ENCODE measurements at regions not wholly inside any gene's neighbourhood (a gene's known extent, or its start where the extent isn't known, plus 50 kb on each side); places are given as distances from the start of the nearest gene placed in this dataset.

DNA sequence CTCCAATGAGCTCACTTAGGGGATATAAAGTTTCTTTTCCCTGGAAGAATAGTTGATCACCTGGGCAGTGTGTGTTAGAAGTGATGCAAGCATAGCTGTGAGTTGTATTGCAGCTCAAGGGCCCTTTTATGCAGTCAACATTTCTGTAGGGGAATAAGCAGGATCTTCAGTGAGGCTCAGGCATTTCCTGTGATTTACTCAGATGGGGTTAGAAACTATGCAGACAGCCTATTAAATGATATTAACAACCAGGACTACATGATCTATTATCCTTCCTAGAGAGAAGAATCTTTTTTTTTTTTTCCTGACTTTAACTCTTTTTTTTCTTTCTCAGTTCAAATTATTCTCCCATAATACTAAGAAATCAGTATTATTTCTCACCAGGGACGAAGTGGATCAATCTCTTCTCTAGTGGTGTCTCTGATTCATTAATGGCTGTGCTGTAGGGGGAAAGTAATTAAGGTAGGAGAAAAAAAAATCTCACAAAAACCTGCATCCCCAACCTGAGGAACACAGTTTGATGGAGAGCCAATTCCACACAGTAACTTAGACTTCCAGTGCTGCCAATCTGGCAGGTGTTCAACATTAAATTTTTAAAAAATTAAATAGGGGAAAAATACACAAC is 126.4 kb upstream of the SLC10A2 start:
- DNase-seq (ENCODE audit: low read depth): no peak
- TF ChIP-seq POLR2A (IDR thresholded peaks at IDR 0.05; ENCODE audit: extremely low read depth, insufficient read length) (no peak), MYC (IDR thresholded peaks at IDR 0.05; ENCODE audit: low read depth, low read length) (no peak)
- TF ChIP-seq, protein P1, sequence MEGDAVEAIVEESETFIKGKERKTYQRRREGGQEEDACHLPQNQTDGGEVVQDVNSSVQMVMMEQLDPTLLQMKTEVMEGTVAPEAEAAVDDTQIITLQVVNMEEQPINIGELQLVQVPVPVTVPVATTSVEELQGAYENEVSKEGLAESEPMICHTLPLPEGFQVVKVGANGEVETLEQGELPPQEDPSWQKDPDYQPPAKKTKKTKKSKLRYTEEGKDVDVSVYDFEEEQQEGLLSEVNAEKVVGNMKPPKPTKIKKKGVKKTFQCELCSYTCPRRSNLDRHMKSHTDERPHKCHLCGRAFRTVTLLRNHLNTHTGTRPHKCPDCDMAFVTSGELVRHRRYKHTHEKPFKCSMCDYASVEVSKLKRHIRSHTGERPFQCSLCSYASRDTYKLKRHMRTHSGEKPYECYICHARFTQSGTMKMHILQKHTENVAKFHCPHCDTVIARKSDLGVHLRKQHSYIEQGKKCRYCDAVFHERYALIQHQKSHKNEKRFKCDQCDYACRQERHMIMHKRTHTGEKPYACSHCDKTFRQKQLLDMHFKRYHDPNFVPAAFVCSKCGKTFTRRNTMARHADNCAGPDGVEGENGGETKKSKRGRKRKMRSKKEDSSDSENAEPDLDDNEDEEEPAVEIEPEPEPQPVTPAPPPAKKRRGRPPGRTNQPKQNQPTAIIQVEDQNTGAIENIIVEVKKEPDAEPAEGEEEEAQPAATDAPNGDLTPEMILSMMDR (IDR thresholded peaks at IDR 0.05; ENCODE audit: low read depth, low read length): no peak
- TF ChIP-seq, protein P2, sequence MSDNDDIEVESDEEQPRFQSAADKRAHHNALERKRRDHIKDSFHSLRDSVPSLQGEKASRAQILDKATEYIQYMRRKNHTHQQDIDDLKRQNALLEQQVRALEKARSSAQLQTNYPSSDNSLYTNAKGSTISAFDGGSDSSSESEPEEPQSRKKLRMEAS (IDR thresholded peaks at IDR 0.05; ENCODE audit: low read depth, low read length): no peak
- H3K4me3 ChIP-seq (ENCODE audit: low read depth, low read length): no peak overlapping the region

GRCh38 chr13:103190841-103191240 is 124.6 kb upstream of the SLC10A2 start:
- H3K4me3 ChIP-seq (ENCODE audit: low read depth, low read length): no peak overlapping the region
- DNase-seq (ENCODE audit: low read depth): no peak
- TF ChIP-seq, protein P1 (IDR thresholded peaks at IDR 0.05; ENCODE audit: low read depth, low read length): no peak
- TF ChIP-seq MYC (IDR thresholded peaks at IDR 0.05; ENCODE audit: low read depth, low read length): no peak

GRCh38 chr13:103188713-103189326 is 122.6 kb upstream of the SLC10A2 start:
- H3K4me3 ChIP-seq (ENCODE audit: low read depth, low read length): no peak overlapping the region
- peak; percentile 35 for DNase-seq (ENCODE audit: low read depth)
- TF ChIP-seq, protein P1 (IDR thresholded peaks at IDR 0.05; ENCODE audit: low read depth, low read length): peak; percentile 28
- TF ChIP-seq POLR2A (IDR thresholded peaks at IDR 0.05; ENCODE audit: extremely low read depth, insufficient read length) (no peak), MYC (IDR thresholded peaks at IDR 0.05; ENCODE audit: low read depth, low read length) (no peak)
- TF ChIP-seq, protein P2 (IDR thresholded peaks at IDR 0.05; ENCODE audit: low read depth, low read length): no peak

- peak; percentile 4 for DNase-seq (ENCODE audit: low read depth)
- H3K4me3 ChIP-seq (ENCODE audit: low read depth, low read length): no peak overlapping the region
- TF ChIP-seq, protein P2 (IDR thresholded peaks at IDR 0.05; ENCODE audit: low read depth, low read length): no peak
Measured at GRCh38 chr13:103187721-103188156, 121.5 kb upstream of the SLC10A2 start.

GRCh38 chr13:103184413-103184812 is 118.2 kb upstream of the SLC10A2 start:
- TF ChIP-seq, protein P2 (IDR thresholded peaks at IDR 0.05; ENCODE audit: low read depth, low read length): no peak
- no peak for TF ChIP-seq MYC (IDR thresholded peaks at IDR 0.05; ENCODE audit: low read depth, low read length)
- TF ChIP-seq POLR2A (IDR thresholded peaks at IDR 0.05; ENCODE audit: extremely low read depth, insufficient read length): no peak
- TF ChIP-seq, protein P1 (IDR thresholded peaks at IDR 0.05; ENCODE audit: low read depth, low read length): no peak
- no peak overlapping the region for H3K4me3 ChIP-seq (ENCODE audit: low read depth, low read length)
- DNase-seq (ENCODE audit: low read depth): no peak

GRCh38 chr13:103178986-103179943 is 113.0 kb upstream of the SLC10A2 start:
- DNase-seq (ENCODE audit: low read depth): no peak
- TF ChIP-seq POLR2A (IDR thresholded peaks at IDR 0.05; ENCODE audit: extremely low read depth, insufficient read length): no peak
- TF ChIP-seq, protein P1 (IDR thresholded peaks at IDR 0.05; ENCODE audit: low read depth, low read length): no peak
- TF ChIP-seq MYC (IDR thresholded peaks at IDR 0.05; ENCODE audit: low read depth, low read length): no peak
- TF ChIP-seq, protein P2 (IDR thresholded peaks at IDR 0.05; ENCODE audit: low read depth, low read length): no peak
- no peak overlapping the region for H3K4me3 ChIP-seq (ENCODE audit: low read depth, low read length)

Data from NB4 (cell line).